MCF 10A (cell line): ENCODE measurements at regions not wholly inside any gene's neighbourhood (a gene's known extent, or its start where the extent isn't known, plus 50 kb on each side); places are given as distances from the start of the nearest gene placed in this dataset.

Experiments used
- BruUV-seq: library from RNA; stranded (reverse); fragments of 400-500 nt; replicated peaks from 2 replicates; lab custom pipeline; 2021; lab: Mats Ljungman, UMichigan
- CTCF ChIA-PET: fragments of 300-600 bp; sonication (Branson Sonifier 250); formaldehyde crosslinking; extraction: SDS; loops from one replicate; lab custom pipeline; 2021; ENCODE audit warnings: antibody characterized with exemption, inconsistent platforms; lab: Yijun Ruan, JAX
- POLR2A ChIA-PET: fragments of 300-600, 350-650 bp; sonication (Branson Sonifier 250); formaldehyde crosslinking; extraction: SDS; loops from one replicate; lab custom pipeline; 2020; ENCODE audit warnings: antibody characterized with exemption, inconsistent platforms; lab: Yijun Ruan, JAX
- DNase-seq: peaks from one replicate; pipeline ENCODE4 v3.0.0-alpha.2; 2018; ENCODE audit not compliant: unreplicated experiment
- H3K27ac Mint-ChIP-seq: one replicate; pipeline ENCODE4 v1.8.0; 2022; ENCODE audit warnings: mild to moderate bottlenecking, low read depth, mixed read lengths; ENCODE audit not compliant: unreplicated experiment
- H3K27me3 Mint-ChIP-seq: one replicate; pipeline ENCODE4 v1.8.0; 2022; ENCODE audit warnings: mixed read lengths; ENCODE audit not compliant: insufficient read depth, unreplicated experiment
- H3K36me3 Mint-ChIP-seq: one replicate; pipeline ENCODE4 v1.8.0; 2022; ENCODE audit warnings: mild to moderate bottlenecking, moderate library complexity, mixed read lengths; ENCODE audit not compliant: insufficient read depth, unreplicated experiment
- H3K4me1 Mint-ChIP-seq: one replicate; pipeline ENCODE4 v1.8.0; 2022; ENCODE audit warnings: mixed read lengths; ENCODE audit not compliant: insufficient read depth, unreplicated experiment
- H3K4me3 Mint-ChIP-seq: one replicate; pipeline ENCODE4 v1.8.0; 2022; ENCODE audit warnings: mild to moderate bottlenecking, moderate library complexity, mixed read lengths; ENCODE audit not compliant: unreplicated experiment
- H3K9me3 Mint-ChIP-seq: one replicate; pipeline ENCODE4 v1.8.0; 2022; ENCODE audit warnings: mixed read lengths; ENCODE audit not compliant: unreplicated experiment
- CTCF ChIP-seq: fragments of 200-600 bp; IDR thresholded peaks from one replicate; pipeline ENCODE4 v1.8.0; 2022; ENCODE audit warnings: antibody characterized with exemption, mild to moderate bottlenecking; ENCODE audit not compliant: unreplicated experiment
- intact Hi-C: fragments of 100-400 bp; cut with micrococcal nuclease; formaldehyde crosslinking; loops from 2 replicates; pipeline ENCODE4 v1.14.1; 2022

- Mint-ChIP-seq H3K27ac (no peak overlapping the region), H3K9me3 (no peaks in the 10 kb centered on the region), H3K27me3 (no peaks in the 10 kb centered on the region), H3K4me1 (no peaks in the 10 kb centered on the region), H3K4me3 (no peak overlapping the region), H3K36me3 (no peaks in the 10 kb centered on the region)
- no TSS peak for BruUV-seq
- ChIA-PET POLR2A (interaction anchor here (0.6 kb wide), 1 partner anchor 28 kb away, joined by 3 read pairs; no protein-coding TSS in a partner anchor), CTCF (no interaction called here)
- intact Hi-C loops, result no loop called here
- DNase-seq, result no peak
- TF ChIP-seq CTCF, result no peak
Measured at GRCh38 chr3:952906-953305, 139.9 kb upstream of the CNTN6 start.

- intact Hi-C loops, result no loop called here
- no peak overlapping the region for H3K4me3 Mint-ChIP-seq
- H3K27me3 Mint-ChIP-seq, result no peaks in the 10 kb centered on the region
- BruUV-seq, result no TSS peak
- H3K27ac Mint-ChIP-seq, result no peak overlapping the region
- peaks cover 9% of the 10 kb centered on the region for H3K4me1 Mint-ChIP-seq
- CTCF ChIA-PET, result no interaction called here
- POLR2A ChIA-PET, result no interaction called here
- H3K9me3 Mint-ChIP-seq, result peaks cover 13% of the 10 kb centered on the region
- H3K36me3 Mint-ChIP-seq, result no peaks in the 10 kb centered on the region
- no peak for TF ChIP-seq CTCF
- no peak for DNase-seq
Measured at GRCh38 chr3:963255-963654, 129.6 kb upstream of the CNTN6 start.

- H3K36me3 Mint-ChIP-seq, result no peaks in the 10 kb centered on the region
- H3K4me1 Mint-ChIP-seq, result peaks cover 9% of the 10 kb centered on the region
- no peak overlapping the region for H3K27ac Mint-ChIP-seq
- intact Hi-C loops, result no loop called here
- ChIA-PET POLR2A (no interaction called here), CTCF (no interaction called here)
- BruUV-seq, result no TSS peak
- peaks cover 13% of the 10 kb centered on the region for H3K9me3 Mint-ChIP-seq
- no peak overlapping the region for H3K4me3 Mint-ChIP-seq
- DNase-seq, result no peak
- no peaks in the 10 kb centered on the region for H3K27me3 Mint-ChIP-seq
- TF ChIP-seq CTCF, result no peak
Measured at GRCh38 chr3:963755-964154, 129.1 kb upstream of the CNTN6 start.

- H3K4me1 Mint-ChIP-seq, result peaks cover 9% of the 10 kb centered on the region
- no peak overlapping the region for H3K4me3 Mint-ChIP-seq
- TF ChIP-seq CTCF, result no peak
- BruUV-seq, result no TSS peak
- H3K27ac Mint-ChIP-seq, result no peak overlapping the region
- POLR2A ChIA-PET, result no interaction called here
- intact Hi-C loops, result no loop called here
- H3K27me3 Mint-ChIP-seq, result no peaks in the 10 kb centered on the region
- H3K36me3 Mint-ChIP-seq, result no peaks in the 10 kb centered on the region
- CTCF ChIA-PET, result no interaction called here
- no peak for DNase-seq
- H3K9me3 Mint-ChIP-seq, result peaks cover 10% of the 10 kb centered on the region
Measured at GRCh38 chr3:965826-966225, 127.0 kb upstream of the CNTN6 start.
